Trophoblast cell (in vitro differentiated cells and primary cell): ENCODE measurements at regions not wholly inside any gene's neighbourhood (a gene's known extent, or its start where the extent isn't known, plus 50 kb on each side); places are given as distances from the start of the nearest gene placed in this dataset.

ENCODE experiments used
- DNase-seq, 2 donors: peaks; one replicate each; pipeline ENCODE4 v3.0.0-alpha.2; 2016
- H2AFZ ChIP-seq: 2 replicates; pipeline ENCODE4 v1.6.1; 2013; ENCODE audit warnings: low read length, moderate library complexity, mild to moderate bottlenecking; ENCODE audit not compliant: insufficient read depth, poor library complexity
- H2AK5ac ChIP-seq: 2 replicates; pipeline ENCODE4 v1.6.1; 2013; ENCODE audit warnings: mild to moderate bottlenecking, low read length
- H2BK120ac ChIP-seq: 2 replicates; pipeline ENCODE4 v1.6.1; 2013; ENCODE audit warnings: low read length, mild to moderate bottlenecking, moderate library complexity; ENCODE audit not compliant: insufficient read depth, poor library complexity
- H2BK12ac ChIP-seq: 2 replicates; pipeline ENCODE4 v1.6.1; 2013; ENCODE audit warnings: mild to moderate bottlenecking, low read length, moderate library complexity
- H2BK5ac ChIP-seq: 2 replicates; pipeline ENCODE4 v1.6.1; 2013; ENCODE audit warnings: low read length, low read depth, moderate library complexity, mild to moderate bottlenecking; ENCODE audit not compliant: poor library complexity
- H3K14ac ChIP-seq: 2 replicates; pipeline ENCODE4 v1.6.1; 2013; ENCODE audit warnings: mild to moderate bottlenecking, low read length
- H3K18ac ChIP-seq: 2 replicates; pipeline ENCODE4 v1.6.1; 2013; ENCODE audit warnings: mild to moderate bottlenecking, low read length
- H3K23ac ChIP-seq: 2 replicates; pipeline ENCODE4 v1.6.1; 2013; ENCODE audit warnings: low read length
- H3K27ac ChIP-seq: 2 replicates; pipeline ENCODE4 v1.5.1; 2013; ENCODE audit warnings: low read depth, mild to moderate bottlenecking, inconsistent platforms, low read length, moderate library complexity
- H3K27me3 ChIP-seq: 2 replicates; pipeline ENCODE4 v1.6.1; 2013; ENCODE audit warnings: inconsistent platforms, mild to moderate bottlenecking, low read length, moderate library complexity; ENCODE audit not compliant: insufficient read depth
- H3K36me3 ChIP-seq, 2 experiments: 1 replicate in 1 of 2; 2 replicates in 1 of 2; pipeline ENCODE4 v1.6.1; 2013; ENCODE audit warnings: low read length in 2 of 2, mild to moderate bottlenecking in 2 of 2, moderate library complexity in 1 of 2; ENCODE audit not compliant: insufficient read depth in 2 of 2, control insufficient read depth in 1 of 2
- H3K4ac ChIP-seq: 2 replicates; pipeline ENCODE4 v1.6.1; 2013; ENCODE audit warnings: low read depth, mild to moderate bottlenecking, low read length, moderate library complexity
- H3K4me1 ChIP-seq, 2 experiments: 1 replicate in 1 of 2; 2 replicates in 1 of 2; pipeline ENCODE4 v1.6.1; 2013; ENCODE audit warnings: low read length in 2 of 2, mild to moderate bottlenecking in 2 of 2, moderate library complexity in 1 of 2; ENCODE audit not compliant: insufficient read depth in 2 of 2, control insufficient read depth in 1 of 2
- H3K4me2 ChIP-seq: 2 replicates; pipeline ENCODE4 v1.6.1; 2013; ENCODE audit warnings: inconsistent platforms, mild to moderate bottlenecking, low read length, moderate library complexity
- H3K4me3 ChIP-seq: 2 replicates; pipeline ENCODE4 v1.5.1; 2013; ENCODE audit warnings: mild to moderate bottlenecking, low read depth, low read length, inconsistent platforms
- H3K79me1 ChIP-seq: one replicate; pipeline ENCODE4 v1.6.1; 2013; ENCODE audit warnings: low read length
- H3K79me2 ChIP-seq: 2 replicates; pipeline ENCODE4 v1.6.1; 2013; ENCODE audit warnings: low read length, mild to moderate bottlenecking; ENCODE audit not compliant: control insufficient read depth, insufficient read depth, poor library complexity
- H3K9ac ChIP-seq: 2 replicates; pipeline ENCODE4 v1.6.1; 2013; ENCODE audit warnings: mild to moderate bottlenecking, low read length
- H3K9me3 ChIP-seq: 2 replicates; pipeline ENCODE4 v1.6.1; 2013; ENCODE audit warnings: low read depth, mild to moderate bottlenecking, control low read depth, inconsistent platforms, low read length; ENCODE audit not compliant: insufficient read depth
- H4K12ac ChIP-seq: 2 replicates; pipeline ENCODE4 v1.6.1; 2013; ENCODE audit warnings: low read depth, mild to moderate bottlenecking, low read length, moderate library complexity
- H4K8ac ChIP-seq: 2 replicates; pipeline ENCODE4 v1.6.1; 2013; ENCODE audit warnings: low read depth, mild to moderate bottlenecking, low read length, moderate library complexity
- H4K91ac ChIP-seq: one replicate; pipeline ENCODE4 v1.6.1; 2013; ENCODE audit warnings: low read depth, mild to moderate bottlenecking, low read length, moderate library complexity
- WGBS: extraction: QIAGEN DNeasy Blood & Tissue Kit; methylation state at CpG from one replicate; pipeline ENCODE4 v1.1.7; 2013; ENCODE audit warnings: missing lambda C conversion rate; ENCODE audit not compliant: insufficient read length, insufficient coverage; ENCODE audit errors: extremely low coverage; 5-methylcytosine and 5-hydroxymethylcytosine counted together

- Histone ChIP-seq H2AFZ (no peak overlapping the region), H3K4me1 (no peaks in the 10 kb centered on the region), H3K27ac (no peak overlapping the region), H3K23ac (no peak overlapping the region), H3K14ac (no peak overlapping the region), H3K4me2 (no peak overlapping the region), H4K91ac (no peak overlapping the region), H4K8ac (no peak overlapping the region), H3K79me1 (no peaks in the 10 kb centered on the region), H3K27me3 (no peaks in the 10 kb centered on the region), H3K4ac (no peak overlapping the region), H3K9me3 (no peaks in the 10 kb centered on the region), H3K4me3 (no peak overlapping the region), H2BK120ac (no peak overlapping the region), H3K79me2 (no peaks in the 10 kb centered on the region), H2AK5ac (no peak overlapping the region), H4K12ac (no peak overlapping the region), H2BK5ac (no peak overlapping the region), H3K18ac (no peak overlapping the region), H2BK12ac (no peak overlapping the region), H3K9ac (no peak overlapping the region), H3K36me3 (no peaks in the 10 kb centered on the region)
- no peak for DNase-seq
- no CpG with 5 or more reads among the region's 2 CpGs for WGBS
These were observed 221.9 kb upstream of the CXXC4 start for GRCh38 chr4:104716584-104716983.

DNA sequence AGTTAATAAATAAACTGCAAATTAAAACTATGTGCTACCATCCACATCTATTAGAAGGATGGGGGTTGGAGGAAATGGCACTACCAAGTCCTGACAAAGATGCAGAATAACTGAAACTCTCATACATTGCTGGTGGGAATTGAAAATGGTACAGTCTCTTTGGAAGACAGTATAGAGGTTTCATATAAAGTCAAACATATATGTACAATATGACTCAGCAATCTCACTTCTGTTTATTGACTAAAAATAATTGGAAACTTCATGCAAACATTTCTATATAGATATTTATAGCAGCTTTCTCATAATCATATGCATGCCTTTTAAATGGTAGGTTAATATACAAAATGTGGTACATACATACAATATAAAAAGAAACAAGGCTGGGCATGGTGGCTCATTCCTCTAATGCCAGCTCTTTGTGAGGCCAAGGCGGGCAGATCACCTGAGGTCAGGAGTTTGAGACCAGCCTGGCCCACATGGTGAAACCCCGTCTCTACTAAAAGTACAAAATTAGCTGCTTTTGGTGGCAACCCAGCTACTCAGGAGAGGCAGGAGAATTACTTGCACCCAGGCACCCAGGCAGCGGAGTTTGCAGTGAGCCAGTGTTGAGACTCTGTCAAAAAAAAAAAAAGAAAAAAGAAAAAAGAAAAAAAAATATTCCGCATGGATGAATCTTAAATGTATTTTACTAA is 225.0 kb upstream of the CXXC4 start:
- H4K91ac ChIP-seq: no peak overlapping the region
- H2AK5ac ChIP-seq: no peak overlapping the region
- H2BK12ac ChIP-seq: no peak overlapping the region
- H3K4me1 ChIP-seq: no peaks in the 10 kb centered on the region
- no peak overlapping the region for H3K27ac ChIP-seq
- no peak overlapping the region for H3K23ac ChIP-seq
- H4K12ac ChIP-seq: no peak overlapping the region
- H3K36me3 ChIP-seq: no peaks in the 10 kb centered on the region
- no peak overlapping the region for H4K8ac ChIP-seq
- no peak overlapping the region for H2AFZ ChIP-seq
- no peak overlapping the region for H3K14ac ChIP-seq
- no peak overlapping the region for H3K4me2 ChIP-seq
- H3K79me2 ChIP-seq: no peaks in the 10 kb centered on the region
- H3K9ac ChIP-seq: no peak overlapping the region
- H3K27me3 ChIP-seq: no peaks in the 10 kb centered on the region
- H3K4me3 ChIP-seq: no peak overlapping the region
- no CpG with 5 or more reads among the region's 4 CpGs for WGBS
- H2BK5ac ChIP-seq: no peak overlapping the region
- DNase-seq: no peak
- no peak overlapping the region for H3K4ac ChIP-seq
- no peak overlapping the region for H2BK120ac ChIP-seq
- no peaks in the 10 kb centered on the region for H3K9me3 ChIP-seq
- no peaks in the 10 kb centered on the region for H3K79me1 ChIP-seq
- H3K18ac ChIP-seq: no peak overlapping the region

- H4K91ac ChIP-seq: no peak overlapping the region
- H3K79me1 ChIP-seq: no peaks in the 10 kb centered on the region
- no peak overlapping the region for H3K27ac ChIP-seq
- H3K27me3 ChIP-seq: no peaks in the 10 kb centered on the region
- no peaks in the 10 kb centered on the region for H3K4me1 ChIP-seq
- H3K4me2 ChIP-seq: no peak overlapping the region
- no peak overlapping the region for H4K8ac ChIP-seq
- no peak overlapping the region for H2BK5ac ChIP-seq
- DNase-seq: no peak
- no peak overlapping the region for H3K23ac ChIP-seq
- H3K4me3 ChIP-seq: no peak overlapping the region
- no peak overlapping the region for H4K12ac ChIP-seq
- no peaks in the 10 kb centered on the region for H3K79me2 ChIP-seq
- H2BK12ac ChIP-seq: no peak overlapping the region
- H2AK5ac ChIP-seq: no peak overlapping the region
- no peak overlapping the region for H3K14ac ChIP-seq
- H3K9ac ChIP-seq: no peak overlapping the region
- no CpG with 5 or more reads among the region's 1 CpG for WGBS
- H3K18ac ChIP-seq: no peak overlapping the region
- H3K9me3 ChIP-seq: no peaks in the 10 kb centered on the region
- no peaks in the 10 kb centered on the region for H3K36me3 ChIP-seq
- no peak overlapping the region for H3K4ac ChIP-seq
- H2AFZ ChIP-seq: no peak overlapping the region
- no peak overlapping the region for H2BK120ac ChIP-seq
These were observed 227.8 kb upstream of the CXXC4 start for GRCh38 chr4:104722467-104722866.

- Histone ChIP-seq H3K23ac (no peak overlapping the region), H4K91ac (no peak overlapping the region), H3K4me3 (no peak overlapping the region), H2BK120ac (no peak overlapping the region), H3K9ac (no peak overlapping the region), H3K9me3 (no peaks in the 10 kb centered on the region), H3K18ac (no peak overlapping the region), H3K4me1 (no peaks in the 10 kb centered on the region), H2AK5ac (no peak overlapping the region), H2BK5ac (no peak overlapping the region), H3K79me1 (no peaks in the 10 kb centered on the region), H2AFZ (no peak overlapping the region), H3K4me2 (no peak overlapping the region), H3K27ac (no peak overlapping the region), H4K12ac (no peak overlapping the region), H4K8ac (no peak overlapping the region), H3K79me2 (no peaks in the 10 kb centered on the region), H3K14ac (no peak overlapping the region), H2BK12ac (no peak overlapping the region), H3K4ac (no peak overlapping the region), H3K27me3 (no peaks in the 10 kb centered on the region), H3K36me3 (no peaks in the 10 kb centered on the region)
- DNase-seq: no peak
- WGBS: no CpG with 5 or more reads among the region's 5 CpGs
These were observed 231.3 kb upstream of the CXXC4 start for GRCh38 chr4:104726002-104726401.
